ENCODE measurements at regions not wholly inside any gene's neighbourhood (a gene's known extent, or its start where the extent isn't known, plus 50 kb on each side); places are given as distances from the start of the nearest gene placed in this dataset.
"Not testable (repeated sequence)": the region's sequence is repeated elsewhere in the genome, so short reads cannot be mapped to it uniquely, and the experiment has no call there.

- DNase-seq (ENCODE audit: low spot score): no peak
Measured at GRCh38 chr5:42949348-42950115, 90.6 kb downstream of the ANXA2R start.

GRCh38 chr5:42948961-42949347 lies 91.2 kb downstream of the ANXA2R start:
- no peak for DNase-seq (ENCODE audit: low spot score)

DNA sequence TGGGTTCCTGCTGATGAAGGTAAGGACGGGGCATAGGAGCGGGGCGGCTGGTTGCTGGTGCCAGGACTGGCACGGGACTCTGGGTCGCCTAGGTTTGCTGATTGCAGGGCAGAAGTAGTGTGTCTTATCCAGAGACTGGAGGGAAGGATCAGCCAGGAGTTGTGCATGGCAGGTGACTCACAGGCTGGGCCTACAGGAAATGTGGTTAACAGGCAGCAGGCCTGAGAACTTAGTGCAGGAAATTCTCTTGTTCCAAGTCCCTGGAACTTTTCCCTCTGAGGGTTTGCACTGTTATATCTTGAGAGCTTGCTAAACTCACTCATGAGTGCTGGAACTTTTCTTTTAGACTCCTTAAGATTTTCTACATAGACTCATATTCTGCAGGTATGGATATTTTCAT lies 95.1 kb downstream of the ANXA2R start:
- DNase-seq (ENCODE audit: low spot score): no peak

DNA sequence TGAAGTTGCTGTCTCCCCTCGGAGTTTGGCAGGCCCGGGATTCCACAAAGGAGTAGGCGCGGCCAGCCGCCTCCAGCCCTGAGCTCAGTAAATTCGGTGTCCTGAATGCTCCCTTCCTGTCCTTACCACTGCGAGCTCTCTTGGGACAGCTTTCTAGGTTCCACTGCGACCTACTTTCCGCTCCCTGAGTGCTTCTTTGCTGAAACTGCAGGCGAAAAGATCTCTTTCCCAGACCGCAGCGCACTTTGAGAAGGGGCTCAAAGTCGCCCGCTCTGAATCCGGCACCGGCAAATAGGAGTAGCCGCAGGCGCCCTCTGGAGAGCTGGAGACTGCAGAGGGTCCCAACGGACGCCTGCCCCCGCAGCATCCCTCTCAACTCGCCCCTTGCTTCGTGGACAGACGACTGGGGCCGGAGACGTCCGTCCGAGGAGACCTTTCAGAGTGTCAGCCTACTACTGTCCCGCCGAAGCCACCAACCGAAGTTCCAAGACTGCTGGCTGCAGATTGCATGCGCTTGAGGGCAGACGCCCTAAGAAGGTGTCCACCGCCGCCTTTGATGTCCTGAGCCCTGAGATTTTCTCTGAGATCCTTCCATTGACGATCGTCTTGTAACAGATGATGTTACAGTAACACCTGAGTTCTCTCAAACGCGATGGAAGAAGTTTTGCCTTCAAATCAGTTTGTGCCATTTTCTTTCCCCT lies 96.0 kb downstream of the ANXA2R start:
- DNase-seq (ENCODE audit: low spot score): peak; percentile 61

- no peak for DNase-seq (ENCODE audit: low spot score)
Measured at GRCh38 chr5:42940853-42941252, 99.3 kb downstream of the ANXA2R start.

DNA sequence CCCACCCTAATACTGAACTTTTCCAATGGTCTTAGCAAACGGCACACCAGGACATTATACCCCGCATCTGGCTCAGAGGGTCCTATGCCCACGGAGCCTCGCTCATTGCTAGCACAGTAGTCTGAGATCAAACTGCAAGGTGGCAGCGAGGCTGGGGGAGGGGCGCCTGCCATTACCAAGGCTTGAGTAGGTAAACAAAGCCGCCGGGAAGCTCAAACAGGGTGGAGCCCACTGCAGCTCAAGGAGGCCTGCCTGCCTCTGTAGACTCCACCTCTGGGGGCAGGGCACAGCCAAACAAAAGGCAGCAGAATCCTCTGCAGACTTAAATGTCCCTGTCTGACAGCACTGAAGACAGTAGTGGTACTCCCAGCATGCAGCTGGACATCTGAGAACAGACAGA lies 108.1 kb downstream of the ANXA2R start:
- not testable (repeated sequence) for DNase-seq (ENCODE audit: low spot score)

DNA sequence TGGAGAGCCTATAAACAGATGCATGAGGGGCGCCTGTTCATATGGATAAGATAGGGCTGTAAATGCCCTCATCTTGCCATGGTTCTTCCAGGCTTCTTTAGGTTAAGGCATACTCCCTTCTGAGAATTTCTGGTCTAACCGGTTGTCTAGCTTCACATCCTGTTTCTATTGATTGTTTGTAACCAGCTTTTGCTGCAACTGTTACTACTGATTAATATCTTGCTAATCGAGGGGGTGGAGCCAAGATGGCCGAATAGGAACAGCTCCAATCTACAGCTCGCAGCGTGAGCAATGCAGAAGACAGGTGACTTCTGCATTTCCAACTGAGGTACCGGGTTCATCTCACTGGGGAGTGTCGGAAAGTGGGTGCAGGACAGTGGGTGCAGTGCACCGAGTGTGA lies 108.7 kb downstream of the ANXA2R start:
- not testable (repeated sequence) for DNase-seq (ENCODE audit: low spot score)

GRCh38 chr5:42930934-42931333 lies 109.2 kb downstream of the ANXA2R start:
- no peak for DNase-seq (ENCODE audit: low spot score)

GRCh38 chr5:42929871-42930270 lies 110.2 kb downstream of the ANXA2R start:
- no peak for DNase-seq (ENCODE audit: low spot score)

DNA sequence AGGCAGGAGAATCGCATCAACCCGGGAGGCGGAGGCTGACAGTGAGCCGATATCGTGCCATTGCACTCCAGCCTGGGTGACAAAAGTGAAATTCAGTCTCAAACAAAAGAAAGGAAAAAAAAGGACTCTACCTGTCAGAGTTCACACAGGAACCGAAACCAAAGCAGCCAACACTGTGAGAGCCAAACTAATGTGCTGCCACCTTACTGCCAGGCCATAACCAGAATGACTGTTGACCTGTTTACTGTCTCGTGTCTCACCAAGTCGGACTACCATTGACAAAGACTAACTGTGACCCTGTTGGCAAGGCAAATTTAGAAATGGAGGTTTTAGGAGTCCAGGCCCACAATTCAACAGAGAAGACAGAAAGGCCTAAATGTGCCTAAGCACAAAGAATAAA lies 112.4 kb downstream of the ANXA2R start:
- no peak for DNase-seq (ENCODE audit: low spot score)

DNA sequence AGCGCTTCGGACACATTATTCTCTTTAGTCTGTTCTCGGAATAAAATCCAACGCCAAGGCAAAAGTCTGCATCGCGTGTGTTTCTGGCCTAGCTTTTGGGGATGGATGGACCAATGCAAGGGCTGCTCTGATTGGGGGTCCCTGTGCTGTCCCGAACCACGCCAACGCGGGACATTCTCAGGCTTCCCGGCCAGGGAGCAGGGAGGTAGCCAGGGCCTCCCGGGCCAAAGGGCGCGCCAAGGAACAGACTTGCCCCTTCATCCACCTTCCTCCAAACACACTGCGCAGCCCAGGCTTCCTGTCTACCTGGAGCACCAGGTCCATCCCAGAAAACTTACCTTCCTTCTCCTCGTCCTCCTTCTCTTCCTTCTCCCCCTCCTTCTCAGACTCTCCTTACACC lies 113.0 kb upstream of the SELENOP start:
- DNase-seq (ENCODE audit: low spot score): no peak

GRCh38 chr5:42924226-42924625 lies 112.5 kb upstream of the SELENOP start:
- DNase-seq (ENCODE audit: low spot score): no peak

DNA sequence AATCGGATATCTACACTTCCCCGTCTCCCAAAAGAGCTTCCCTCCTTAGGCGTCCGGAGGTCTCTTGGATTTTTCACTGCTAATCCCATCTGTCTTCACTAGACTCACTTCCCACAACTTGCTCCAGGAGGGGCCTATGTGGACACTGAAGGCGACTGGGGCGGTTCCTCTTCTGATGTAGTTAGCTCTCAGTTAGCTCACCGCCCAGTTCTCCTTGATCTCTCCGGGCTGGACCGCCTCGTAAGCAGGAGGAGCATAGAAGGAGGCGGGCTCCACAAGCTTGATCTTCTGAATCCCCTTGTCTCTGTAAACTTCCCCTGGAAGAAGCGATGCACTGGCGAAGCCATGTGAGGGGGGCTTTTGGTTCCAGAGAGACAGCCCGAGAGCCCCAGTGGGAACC lies 112.0 kb upstream of the SELENOP start:
- DNase-seq (ENCODE audit: low spot score): no peak

GRCh38 chr5:42919600-42919999 lies 107.9 kb upstream of the SELENOP start:
- no peak for DNase-seq (ENCODE audit: low spot score)

DNA sequence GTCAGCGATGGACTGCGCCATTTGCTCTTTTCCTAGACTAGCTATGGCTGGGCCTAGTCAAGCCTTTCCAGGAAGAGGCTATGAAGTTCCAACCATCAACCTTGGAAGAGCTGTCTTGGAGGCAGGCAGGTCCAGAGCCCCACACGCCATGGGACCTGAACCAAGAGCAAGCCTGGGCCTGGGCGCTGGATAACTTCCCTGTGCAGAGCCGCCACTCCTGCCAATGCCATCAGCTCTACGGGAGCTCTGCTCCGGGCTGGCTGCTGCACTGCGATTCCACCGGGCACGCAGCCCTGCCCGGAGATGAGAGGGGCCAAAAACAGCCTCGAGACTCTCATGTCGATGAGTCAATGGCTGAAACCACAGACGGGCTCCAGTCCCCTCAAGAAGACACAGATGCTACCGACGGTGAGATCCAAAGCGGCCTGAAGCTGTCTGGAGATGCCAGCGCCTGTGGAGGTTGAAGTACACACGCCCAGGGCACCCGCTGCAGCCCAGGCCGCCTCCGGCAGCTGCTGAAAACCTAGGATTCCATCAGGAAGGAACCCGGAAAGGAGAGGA lies 103.7 kb upstream of the SELENOP start:
- DNase-seq (ENCODE audit: low spot score): no peak

DNA sequence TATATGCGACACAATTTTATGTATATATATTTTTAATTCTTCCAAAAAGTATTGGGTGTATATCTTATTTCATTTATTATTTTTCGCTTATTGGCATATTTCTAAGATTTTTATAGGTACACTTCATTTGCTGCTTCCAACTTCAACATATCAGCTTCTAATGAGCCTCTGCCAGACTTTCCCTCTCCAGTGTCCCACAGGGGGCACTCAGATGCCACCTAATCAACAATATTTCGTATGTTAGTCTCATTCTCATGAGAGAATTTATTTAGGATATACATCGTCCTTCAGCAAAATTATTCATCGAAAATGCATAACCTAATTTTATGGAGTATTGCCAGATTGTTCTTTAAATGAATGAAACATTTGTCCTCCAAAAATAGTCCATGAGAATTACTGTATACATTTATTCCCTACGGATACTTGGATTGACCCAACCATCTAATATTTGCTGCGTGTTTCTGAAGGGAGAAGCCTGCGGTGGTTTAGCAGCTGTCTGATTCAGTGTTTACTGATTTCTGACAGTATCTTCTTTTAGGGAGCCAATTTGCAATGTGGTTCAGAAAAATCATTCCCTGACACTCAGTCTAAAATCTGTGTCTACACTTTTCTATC lies 100.6 kb upstream of the SELENOP start:
- no peak for DNase-seq (ENCODE audit: low spot score)

DNA sequence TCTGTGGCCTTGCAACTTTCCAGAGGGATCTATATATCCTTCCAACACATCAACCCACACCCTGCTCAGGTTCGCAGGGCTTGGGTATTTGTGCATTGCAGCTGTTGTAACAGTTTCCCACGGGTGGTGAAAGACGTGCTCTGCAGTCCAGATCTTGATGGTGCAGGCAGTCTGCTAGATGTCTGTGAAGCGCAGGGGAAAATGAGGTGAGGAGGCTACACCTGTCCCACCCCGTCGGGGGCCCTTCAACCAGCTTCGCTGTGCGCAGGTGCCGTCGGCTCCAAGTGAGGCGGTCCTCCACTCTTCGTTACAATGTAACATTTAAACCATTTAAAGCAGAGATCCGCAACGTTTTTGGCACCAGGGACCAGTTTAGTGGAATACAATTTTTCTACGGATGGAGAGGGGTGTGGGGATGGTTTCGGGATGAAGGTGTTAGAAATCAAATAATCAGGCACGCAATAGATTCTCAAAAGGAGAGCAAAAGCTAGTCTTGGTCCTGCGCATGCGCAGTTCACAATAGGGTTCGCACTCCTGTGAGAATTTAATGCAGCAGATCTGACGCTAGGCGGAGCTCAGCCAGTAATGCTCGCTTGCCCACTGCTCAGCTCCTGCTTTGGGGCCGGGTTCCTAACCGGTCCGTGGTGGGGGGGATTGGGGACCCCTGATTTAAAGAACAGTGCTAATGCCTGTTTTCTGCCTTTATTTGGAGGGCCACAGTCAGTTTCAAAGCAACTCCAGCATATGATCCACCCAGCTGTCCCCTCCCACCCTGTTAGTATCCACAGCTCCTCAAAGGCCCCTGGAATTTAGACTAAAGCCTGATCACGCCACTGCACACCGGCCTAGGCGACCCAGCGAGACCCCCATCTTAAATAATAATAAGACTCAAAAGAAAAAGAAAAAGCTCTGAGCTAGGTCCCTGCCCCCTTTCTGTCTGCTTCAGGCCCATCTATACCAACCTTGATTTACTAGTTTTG lies 97.1 kb upstream of the SELENOP start:
- DNase-seq (ENCODE audit: low spot score): peak; percentile 91

- DNase-seq (ENCODE audit: low spot score): no peak
Measured at GRCh38 chr5:42908086-42908485, 96.4 kb upstream of the SELENOP start.

GRCh38 chr5:42905827-42906226 lies 94.1 kb upstream of the SELENOP start:
- no peak for DNase-seq (ENCODE audit: low spot score)

DNA sequence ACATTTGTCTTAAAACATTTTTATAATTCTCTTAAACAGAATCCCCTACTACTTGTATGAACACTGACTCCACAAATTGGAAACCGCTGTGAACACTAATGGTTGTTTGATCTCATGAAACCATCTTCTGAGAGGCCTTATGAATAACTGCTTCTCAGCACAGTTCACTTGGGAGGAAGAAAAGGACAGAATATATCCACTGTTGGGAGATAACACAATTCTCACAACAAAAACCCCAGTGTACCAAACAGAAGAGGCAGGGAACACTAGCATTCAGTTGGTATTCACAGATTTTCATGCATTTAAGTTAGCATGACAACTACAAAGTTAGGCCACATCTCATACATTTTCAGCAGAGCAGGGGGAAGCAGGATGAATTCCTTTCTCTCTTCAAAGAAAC lies 89.0 kb upstream of the SELENOP start:
- DNase-seq (ENCODE audit: low spot score): no peak

GRCh38 chr5:42898760-42899159 lies 87.1 kb upstream of the SELENOP start:
- no peak for DNase-seq (ENCODE audit: low spot score)

DNA sequence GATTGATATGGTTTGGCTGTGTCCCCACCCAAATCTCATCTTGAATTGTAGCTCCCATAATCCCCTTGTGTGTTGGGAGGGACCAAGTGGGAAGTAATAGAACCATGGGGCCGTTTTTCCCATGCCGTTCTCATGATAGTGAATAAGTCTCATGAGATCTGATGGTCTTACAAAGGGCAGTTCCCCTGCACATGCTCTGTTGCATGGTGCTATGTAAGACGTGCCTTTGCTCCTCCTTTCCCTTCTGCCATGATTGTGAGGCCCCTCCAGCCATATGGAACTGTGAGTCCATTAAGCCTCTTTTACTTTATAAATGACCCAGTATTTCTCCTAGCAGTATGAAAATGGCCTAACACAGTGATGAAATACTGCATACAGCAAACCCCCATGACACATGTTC lies 84.8 kb upstream of the SELENOP start:
- DNase-seq (ENCODE audit: low spot score): no peak
